WTC11 (cell line): ENCODE measurements at regions not wholly inside any gene's neighbourhood (a gene's known extent, or its start where the extent isn't known, plus 50 kb on each side); places are given as distances from the start of the nearest gene placed in this dataset.
"Not testable (repeated sequence)": the region's sequence is repeated elsewhere in the genome, so short reads cannot be mapped to it uniquely, and the experiment has no call there.

ENCODE experiments used
- ATAC-seq: fragments of 200-7000 bp; cut with Tn5 transposase; 2 replicates; pipeline ENCODE4 v1.10.0; 2021; ENCODE audit warnings: mild to moderate bottlenecking, moderate library complexity
- CTCF ChIA-PET: fragments of 300-600 bp; sonication (Branson Sonifier 250); formaldehyde crosslinking; loops from one replicate; lab custom pipeline; 2021; ENCODE audit warnings: antibody characterized with exemption; lab: Charles Lee
- POLR2A ChIA-PET: fragments of 350-600 bp; sonication (Branson Sonifier 250); formaldehyde crosslinking; loops from one replicate; lab custom pipeline; 2021; ENCODE audit warnings: antibody characterized with exemption; lab: Charles Lee
- DNase-seq: peaks from one replicate; pipeline ENCODE4 v3.0.0; 2021; ENCODE audit warnings: low spot score
- H3K27ac Mint-ChIP-seq: 2 replicates; pipeline ENCODE4 v1.8.0; 2021; ENCODE audit warnings: mixed read lengths
- H3K27me3 Mint-ChIP-seq: 2 replicates; pipeline ENCODE4 v1.8.0; 2021; ENCODE audit warnings: low read depth, mild to moderate bottlenecking, moderate library complexity, mixed read lengths
- H3K36me3 Mint-ChIP-seq: 2 replicates; pipeline ENCODE4 v1.8.0; 2021; ENCODE audit warnings: mixed read lengths
- H3K4me1 Mint-ChIP-seq: 2 replicates; pipeline ENCODE4 v1.8.0; 2022; ENCODE audit warnings: mixed read lengths
- H3K4me3 Mint-ChIP-seq: 2 replicates; pipeline ENCODE4 v1.8.0; 2021; ENCODE audit warnings: mild to moderate bottlenecking, moderate library complexity, mixed read lengths
- H3K9me3 Mint-ChIP-seq: 2 replicates; pipeline ENCODE4 v1.8.0; 2021; ENCODE audit warnings: mixed read lengths
- ESRRA ChIP-seq: sonication (generic); formaldehyde crosslinking; IDR thresholded peaks from 2 replicates; pipeline ENCODE4 v1.8.1; 2022; ENCODE audit warnings: mild to moderate bottlenecking, missing genetic modification reagents, borderline replicate concordance
- GRHL2 ChIP-seq: fragments of 250-450 bp; sonication (Bioruptor Pico); IDR thresholded peaks from 2 replicates; pipeline ENCODE4 v1.8.0; 2022; ENCODE audit warnings: mild to moderate bottlenecking, moderate library complexity; ENCODE audit not compliant: insufficient replicate concordance, severe bottlenecking
- KAT7 ChIP-seq: sonication (generic); formaldehyde crosslinking; IDR thresholded peaks from 2 replicates; pipeline ENCODE4 v1.8.1; 2023; ENCODE audit warnings: missing genetic modification reagents, mild to moderate bottlenecking, borderline replicate concordance
- MXD4 ChIP-seq: fragments of 250-450 bp; sonication (Bioruptor Pico); IDR thresholded peaks from 2 replicates; pipeline ENCODE4 v1.8.0; 2021; ENCODE audit warnings: mild to moderate bottlenecking, moderate library complexity, borderline replicate concordance
- NFATC4 ChIP-seq: fragments of 250-450 bp; sonication (Bioruptor Pico); IDR thresholded peaks from 2 replicates; pipeline ENCODE4 v1.9.0; 2021; ENCODE audit warnings: mild to moderate bottlenecking
- PRRX2 ChIP-seq: fragments of 250-450 bp; sonication (Bioruptor Pico); IDR thresholded peaks from 2 replicates; pipeline ENCODE4 v1.8.0; 2021; ENCODE audit warnings: mild to moderate bottlenecking
- TEAD1 ChIP-seq: sonication (generic); formaldehyde crosslinking; IDR thresholded peaks from 2 replicates; pipeline ENCODE4 v1.8.0; 2022; ENCODE audit warnings: mild to moderate bottlenecking, missing genetic modification reagents
- ZNF263 ChIP-seq: sonication (generic); formaldehyde crosslinking; IDR thresholded peaks from 2 replicates; pipeline ENCODE4 v1.8.1; 2022; ENCODE audit warnings: low read depth, mild to moderate bottlenecking, moderate library complexity, missing genetic modification reagents
- ZNF423 ChIP-seq: fragments of 250-450 bp; sonication (Bioruptor Pico); IDR thresholded peaks from 2 replicates; pipeline ENCODE4 v2.1.2; 2022; ENCODE audit warnings: mild to moderate bottlenecking, moderate library complexity
- TF ChIP-seq, protein P1 (sequence below): sonication (generic); formaldehyde crosslinking; IDR thresholded peaks from 2 replicates; pipeline ENCODE4 v1.8.1; 2022; ENCODE audit warnings: low read depth, missing genetic modification reagents, borderline replicate concordance
- TF ChIP-seq, protein P2 (sequence below): fragments of 250-450 bp; sonication (Bioruptor Pico); IDR thresholded peaks from 2 replicates; pipeline ENCODE4 v1.9.0; 2021; ENCODE audit warnings: mild to moderate bottlenecking
- TF ChIP-seq, protein P3 (sequence below): fragments of 250-450 bp; sonication (Bioruptor Pico); IDR thresholded peaks from 2 replicates; pipeline ENCODE4 v1.9.0; 2021; ENCODE audit warnings: moderate library complexity, mild to moderate bottlenecking, inconsistent platforms, borderline replicate concordance
- TF ChIP-seq, protein P4 (sequence below): sonication (generic); formaldehyde crosslinking; IDR thresholded peaks from 2 replicates; pipeline ENCODE4 v1.8.1; 2023; ENCODE audit warnings: mild to moderate bottlenecking, missing genetic modification reagents, moderate library complexity
- TF ChIP-seq, protein P5 (sequence below): sonication (generic); formaldehyde crosslinking; IDR thresholded peaks from 2 replicates; pipeline ENCODE4 v1.8.1; 2022; ENCODE audit warnings: low read depth, mild to moderate bottlenecking, moderate library complexity, missing genetic modification reagents, borderline replicate concordance

DNA sequence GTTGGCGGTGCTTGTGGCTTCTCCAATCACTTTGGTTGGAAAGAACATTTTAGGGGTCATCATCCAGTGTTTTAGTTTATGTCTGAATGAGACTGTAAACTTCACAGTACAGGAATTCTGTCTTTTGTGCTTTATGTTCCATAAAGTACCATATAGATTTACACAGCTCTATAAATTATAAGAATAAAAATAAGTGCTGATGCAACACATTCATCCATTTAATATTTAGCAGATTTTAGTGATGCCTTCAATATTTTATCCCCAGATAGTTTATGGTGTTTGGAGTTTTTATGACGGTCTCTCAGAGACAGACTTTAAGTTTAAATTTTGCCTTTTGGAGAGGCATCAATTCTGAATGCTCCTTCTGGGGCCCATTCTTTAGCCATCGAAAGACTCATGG lies 385.2 kb downstream of the ATP23 start (continued):
- TF ChIP-seq, protein P1, sequence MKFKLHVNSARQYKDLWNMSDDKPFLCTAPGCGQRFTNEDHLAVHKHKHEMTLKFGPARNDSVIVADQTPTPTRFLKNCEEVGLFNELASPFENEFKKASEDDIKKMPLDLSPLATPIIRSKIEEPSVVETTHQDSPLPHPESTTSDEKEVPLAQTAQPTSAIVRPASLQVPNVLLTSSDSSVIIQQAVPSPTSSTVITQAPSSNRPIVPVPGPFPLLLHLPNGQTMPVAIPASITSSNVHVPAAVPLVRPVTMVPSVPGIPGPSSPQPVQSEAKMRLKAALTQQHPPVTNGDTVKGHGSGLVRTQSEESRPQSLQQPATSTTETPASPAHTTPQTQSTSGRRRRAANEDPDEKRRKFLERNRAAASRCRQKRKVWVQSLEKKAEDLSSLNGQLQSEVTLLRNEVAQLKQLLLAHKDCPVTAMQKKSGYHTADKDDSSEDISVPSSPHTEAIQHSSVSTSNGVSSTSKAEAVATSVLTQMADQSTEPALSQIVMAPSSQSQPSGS (CRISPR knock-in tag), result no peak
- TF ChIP-seq, protein P2, sequence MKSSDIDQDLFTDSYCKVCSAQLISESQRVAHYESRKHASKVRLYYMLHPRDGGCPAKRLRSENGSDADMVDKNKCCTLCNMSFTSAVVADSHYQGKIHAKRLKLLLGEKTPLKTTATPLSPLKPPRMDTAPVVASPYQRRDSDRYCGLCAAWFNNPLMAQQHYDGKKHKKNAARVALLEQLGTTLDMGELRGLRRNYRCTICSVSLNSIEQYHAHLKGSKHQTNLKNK, result no peak
- TF ChIP-seq, all 79 proteins: peak for 0

DNA sequence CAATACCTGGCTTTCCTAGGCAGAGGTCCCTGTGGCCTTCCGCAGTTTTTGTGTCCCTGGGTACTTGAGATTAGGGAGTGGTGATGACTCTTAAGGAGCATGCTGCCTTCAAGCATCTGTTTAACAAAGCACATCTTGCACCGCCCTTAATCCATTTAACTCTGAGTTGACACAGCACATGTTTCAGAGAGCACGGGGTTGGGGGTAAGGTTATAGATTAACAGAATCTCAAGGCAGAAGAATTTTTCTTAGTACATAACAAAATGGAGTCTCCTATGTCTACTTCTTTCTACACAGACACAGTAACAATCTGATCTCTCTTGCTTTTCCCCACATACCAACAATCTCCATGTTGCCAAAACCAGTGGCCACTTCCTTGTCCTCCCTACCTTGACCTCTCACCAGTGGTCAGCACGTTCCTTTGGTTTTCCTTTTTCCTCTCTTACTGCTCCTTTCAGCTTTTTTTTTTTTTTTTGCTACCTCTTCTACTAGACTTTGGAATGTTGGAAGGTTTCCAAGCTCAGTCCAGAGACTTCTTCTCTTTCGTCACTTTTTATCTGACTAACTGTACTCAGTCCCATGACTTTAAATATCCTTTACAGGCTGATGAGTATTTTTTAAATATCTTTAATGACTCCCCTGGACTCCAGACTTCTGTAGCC lies 395.3 kb downstream of the ATP23 start:
- H3K4me1 Mint-ChIP-seq, H3K27ac Mint-ChIP-seq, POLR2A ChIA-PET, ATAC-seq, H3K27me3 Mint-ChIP-seq, DNase-seq, CTCF ChIA-PET, H3K36me3 Mint-ChIP-seq, H3K4me3 Mint-ChIP-seq: not testable (repeated sequence)
- H3K9me3 Mint-ChIP-seq, result peaks cover 23% of the 10 kb centered on the region

DNA sequence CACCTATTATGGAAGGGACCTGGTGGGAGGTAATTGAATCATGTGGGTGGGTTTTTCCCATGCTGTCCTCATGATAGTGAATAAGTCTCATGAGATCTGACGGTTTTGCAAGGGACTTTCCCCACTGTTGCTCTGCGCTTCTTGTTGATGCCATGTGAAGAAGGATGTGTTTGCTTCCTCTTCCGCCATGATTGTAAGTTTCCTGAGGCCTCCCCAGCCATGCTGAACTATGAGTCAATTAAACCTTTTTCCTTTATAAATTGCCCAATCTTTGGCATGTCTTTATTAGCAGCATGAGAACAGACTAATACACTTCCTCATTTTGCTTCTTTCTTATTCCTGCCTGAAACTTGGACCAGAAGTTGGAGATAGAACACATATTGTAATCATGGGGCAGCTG lies 396.2 kb downstream of the ATP23 start:
- H3K4me1 Mint-ChIP-seq, CTCF ChIA-PET, H3K36me3 Mint-ChIP-seq, H3K27me3 Mint-ChIP-seq, POLR2A ChIA-PET, H3K4me3 Mint-ChIP-seq, DNase-seq, H3K27ac Mint-ChIP-seq, ATAC-seq: not testable (repeated sequence)
- peaks cover 23% of the 10 kb centered on the region for H3K9me3 Mint-ChIP-seq

DNA sequence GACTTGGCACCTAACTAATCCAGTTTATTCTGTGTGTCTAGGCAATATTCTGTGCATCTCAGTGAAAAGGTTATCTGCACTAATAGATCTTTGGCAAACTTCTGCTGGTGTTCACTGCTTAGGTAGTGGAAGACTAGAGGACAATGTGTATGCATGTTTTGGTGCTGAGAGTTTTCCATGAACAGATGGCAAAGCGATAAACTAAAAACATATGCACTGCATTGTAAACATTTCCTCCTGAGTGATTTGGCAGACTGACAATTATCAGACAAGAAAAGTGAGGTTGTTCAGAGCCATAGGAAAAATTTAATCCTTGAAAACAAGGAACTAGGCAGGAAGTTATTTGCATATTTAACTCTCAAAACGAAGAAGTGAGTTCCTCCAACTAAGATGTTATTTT lies 400.4 kb downstream of the ATP23 start:
- Mint-ChIP-seq H3K36me3 (no peaks in the 10 kb centered on the region), H3K27me3 (no peaks in the 10 kb centered on the region; the same call in 1 of the 2 replicates), H3K9me3 (peaks cover 22% of the 10 kb centered on the region), H3K27ac (no peak overlapping the region; the same call in 1 of the 2 replicates), H3K4me1 (peaks cover 5% of the 10 kb centered on the region; the same call in 1 of the 2 replicates), H3K4me3 (no peak overlapping the region)
- POLR2A ChIA-PET, result no interaction called here
- ATAC-seq, result no peak
- CTCF ChIA-PET, result no interaction called here
- TF ChIP-seq, protein P3, sequence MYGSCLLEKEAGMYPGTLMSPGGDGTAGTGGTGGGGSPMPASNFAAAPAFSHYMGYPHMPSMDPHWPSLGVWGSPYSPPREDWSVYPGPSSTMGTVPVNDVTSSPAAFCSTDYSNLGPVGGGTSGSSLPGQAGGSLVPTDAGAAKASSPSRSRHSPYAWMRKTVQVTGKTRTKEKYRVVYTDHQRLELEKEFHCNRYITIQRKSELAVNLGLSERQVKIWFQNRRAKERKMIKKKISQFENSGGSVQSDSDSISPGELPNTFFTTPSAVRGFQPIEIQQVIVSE (CRISPR knock-in tag), result no peak
- TF ChIP-seq ZNF263, result no peak
- TF ChIP-seq GRHL2, result no peak
- no peak for TF ChIP-seq ZNF423 (CRISPR knock-in tag)
- DNase-seq, result no peak

DNA sequence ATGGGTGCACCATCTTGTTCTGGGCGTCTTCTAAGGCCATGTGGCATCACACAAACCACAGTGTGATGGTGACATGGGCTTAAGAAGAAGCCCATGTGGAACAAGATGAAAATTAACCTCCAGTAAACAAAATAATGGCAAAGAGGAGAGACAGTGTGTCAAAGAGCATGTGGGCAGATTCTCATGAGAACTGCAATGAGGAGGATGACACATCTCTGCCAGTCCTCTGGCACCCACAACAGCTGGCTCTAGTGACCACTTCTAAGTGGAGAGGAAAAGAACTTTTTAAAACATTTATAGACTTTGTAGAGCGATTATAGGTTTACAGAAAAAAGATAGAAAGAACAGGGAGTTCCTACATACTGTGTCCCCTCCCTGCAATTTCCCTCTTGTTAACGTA lies 401.4 kb downstream of the ATP23 start:
- H3K27ac Mint-ChIP-seq, result no peak overlapping the region
- DNase-seq (no peak), ATAC-seq (no peak)

More for the DNA sequence above, 401.4 kb downstream of the ATP23 start:
- CTCF ChIA-PET, result no interaction called here
- TF ChIP-seq MXD4 (CRISPR knock-in tag) (no peak), PRRX2 (no peak), KAT7 (CRISPR knock-in tag) (no peak), NFATC4 (CRISPR knock-in tag) (no peak), ESRRA (CRISPR knock-in tag) (no peak), TEAD1 (no peak)
- TF ChIP-seq, protein P4, sequence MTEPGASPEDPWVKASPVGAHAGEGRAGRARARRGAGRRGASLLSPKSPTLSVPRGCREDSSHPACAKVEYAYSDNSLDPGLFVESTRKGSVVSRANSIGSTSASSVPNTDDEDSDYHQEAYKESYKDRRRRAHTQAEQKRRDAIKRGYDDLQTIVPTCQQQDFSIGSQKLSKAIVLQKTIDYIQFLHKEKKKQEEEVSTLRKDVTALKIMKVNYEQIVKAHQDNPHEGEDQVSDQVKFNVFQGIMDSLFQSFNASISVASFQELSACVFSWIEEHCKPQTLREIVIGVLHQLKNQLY (CRISPR knock-in tag), result no peak
- TF ChIP-seq, protein P5, sequence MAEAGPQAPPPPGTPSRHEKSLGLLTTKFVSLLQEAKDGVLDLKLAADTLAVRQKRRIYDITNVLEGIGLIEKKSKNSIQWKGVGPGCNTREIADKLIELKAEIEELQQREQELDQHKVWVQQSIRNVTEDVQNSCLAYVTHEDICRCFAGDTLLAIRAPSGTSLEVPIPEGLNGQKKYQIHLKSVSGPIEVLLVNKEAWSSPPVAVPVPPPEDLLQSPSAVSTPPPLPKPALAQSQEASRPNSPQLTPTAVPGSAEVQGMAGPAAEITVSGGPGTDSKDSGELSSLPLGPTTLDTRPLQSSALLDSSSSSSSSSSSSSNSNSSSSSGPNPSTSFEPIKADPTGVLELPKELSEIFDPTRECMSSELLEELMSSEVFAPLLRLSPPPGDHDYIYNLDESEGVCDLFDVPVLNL (CRISPR knock-in tag), result no peak
- Mint-ChIP-seq H3K4me1 (peaks cover 5% of the 10 kb centered on the region; the same call in 1 of the 2 replicates), H3K4me3 (no peak overlapping the region), H3K9me3 (peaks cover 12% of the 10 kb centered on the region), H3K27me3 (no peaks in the 10 kb centered on the region; the same call in 1 of the 2 replicates), H3K36me3 (no peaks in the 10 kb centered on the region)
- POLR2A ChIA-PET, result no interaction called here
